Liver (tissue), 7 donors: ENCODE measurements at regions not wholly inside any gene's neighbourhood (a gene's known extent, or its start where the extent isn't known, plus 50 kb on each side); places are given as distances from the start of the nearest gene placed in this dataset.

Experiments used
- DNase-seq: peaks from one replicate; pipeline ENCODE4 v3.0.0-alpha.2; 2017; ENCODE audit warnings: low spot score
- H3K27ac ChIP-seq, 2 donors: one replicate each; pipeline ENCODE4 v1.7.0; 2013; ENCODE audit warnings: inconsistent platforms in 2 of 2, low read length in 2 of 2, control low read depth in 1 of 2, low read depth in 1 of 2, mild to moderate bottlenecking in 1 of 2
- H3K27me3 ChIP-seq, 4 donors: one replicate each; pipeline versions ENCODE4 v1.6.1 to v1.7.0; 2013; ENCODE audit warnings: low read length in 3 of 4, inconsistent platforms in 1 of 4, mild to moderate bottlenecking in 1 of 4, moderate library complexity in 1 of 4; ENCODE audit not compliant: control insufficient read depth in 4 of 4, insufficient read depth in 4 of 4
- H3K36me3 ChIP-seq, 4 donors: one replicate each; pipeline versions ENCODE4 v1.6.1 to v1.7.0; 2013; ENCODE audit warnings: low read length in 3 of 4, mild to moderate bottlenecking in 3 of 4, low read depth in 1 of 4, moderate library complexity in 1 of 4; ENCODE audit not compliant: control insufficient read depth in 4 of 4, insufficient read depth in 3 of 4
- H3K4me1 ChIP-seq, 4 donors: one replicate each; pipeline versions ENCODE4 v1.6.1 to v1.7.0; 2013; ENCODE audit warnings: low read length in 3 of 4, mild to moderate bottlenecking in 3 of 4, moderate library complexity in 1 of 4; ENCODE audit not compliant: control insufficient read depth in 4 of 4, insufficient read depth in 4 of 4
- H3K4me3 ChIP-seq, 3 donors: one replicate each; pipeline versions ENCODE4 v1.6.1 to v1.7.0; 2013; ENCODE audit warnings: low read length in 3 of 3, control low read depth in 1 of 3, low read depth in 1 of 3, mild to moderate bottlenecking in 1 of 3
- H3K9ac ChIP-seq, 2 donors: one replicate each; pipeline ENCODE4 v1.7.0; 2013; ENCODE audit warnings: low read length in 2 of 2, mild to moderate bottlenecking in 2 of 2, moderate library complexity in 2 of 2, control low read depth in 1 of 2, low read depth in 1 of 2
- H3K9me3 ChIP-seq, 4 donors: one replicate each; pipeline versions ENCODE4 v1.6.1 to v1.7.0; 2013; ENCODE audit warnings: low read length in 3 of 4; ENCODE audit not compliant: control insufficient read depth in 4 of 4
- ATF3 ChIP-seq: IDR thresholded peaks from 2 replicates; pipeline ENCODE4 v1.6.1; 2016; ENCODE audit warnings: antibody characterized with exemption
- FOXA1 ChIP-seq: IDR thresholded peaks from 2 replicates; pipeline ENCODE4 v1.6.1; 2016; ENCODE audit warnings: antibody characterized with exemption
- FOXA2 ChIP-seq: IDR thresholded peaks from 2 replicates; pipeline ENCODE4 v1.6.1; 2016; ENCODE audit warnings: antibody characterized with exemption
- HNF4G ChIP-seq: IDR thresholded peaks from 2 replicates; pipeline ENCODE4 v1.6.1; 2016; ENCODE audit warnings: antibody characterized with exemption
- JUND ChIP-seq, 2 donors: IDR thresholded peaks; 2 replicates each; pipeline ENCODE4 v1.6.1; 2016; ENCODE audit warnings: antibody characterized with exemption in 2 of 2
- NR2F2 ChIP-seq: IDR thresholded peaks from 2 replicates; pipeline ENCODE4 v1.6.1; 2016; ENCODE audit warnings: antibody characterized with exemption
- RAD21 ChIP-seq, 2 donors: IDR thresholded peaks; 2 replicates each; pipeline ENCODE4 v1.6.1; 2016; ENCODE audit warnings: antibody characterized with exemption in 2 of 2, mild to moderate bottlenecking in 2 of 2
- REST ChIP-seq: IDR thresholded peaks from 2 replicates; pipeline ENCODE4 v1.6.1; 2016; ENCODE audit warnings: antibody characterized with exemption, mild to moderate bottlenecking
- RXRA ChIP-seq, 2 donors: IDR thresholded peaks; 2 replicates each; pipeline ENCODE4 v1.6.1; 2017 to 2018; ENCODE audit warnings: antibody characterized with exemption in 2 of 2, mild to moderate bottlenecking in 1 of 2
- SP1 ChIP-seq: IDR thresholded peaks from 2 replicates; pipeline ENCODE4 v1.6.1; 2018; ENCODE audit warnings: antibody characterized with exemption, mild to moderate bottlenecking
- TAF1 ChIP-seq: conservative IDR thresholded peaks from 2 replicates; pipeline ENCODE4 v1.6.1; 2016; ENCODE audit warnings: antibody characterized with exemption, mild to moderate bottlenecking
- ZBTB33 ChIP-seq: IDR thresholded peaks from 2 replicates; pipeline ENCODE4 v1.6.1; 2016; ENCODE audit warnings: antibody characterized with exemption
- WGBS: extraction: QIAGEN DNeasy Blood & Tissue Kit; methylation state at CpG from one replicate; pipeline ENCODE4 v1.1.7; 2013; 5-methylcytosine and 5-hydroxymethylcytosine counted together
- donor health status: healthy.
- donor health status: healthy.
- donor health status: healthy.
- donor health status: healthy.

- no peak overlapping the region for H3K27ac ChIP-seq
- H3K9me3 ChIP-seq, result no peaks in the 10 kb centered on the region
- H3K27me3 ChIP-seq, result no peaks in the 10 kb centered on the region
- H3K9ac ChIP-seq, result no peak overlapping the region
- DNase-seq, result no peak
- no peak for TF ChIP-seq RAD21 (IDR thresholded peaks at IDR 0.05)
- TF ChIP-seq ATF3, result no peak
- TF ChIP-seq NR2F2, result no peak
- H3K36me3 ChIP-seq, result no peaks in the 10 kb centered on the region
- WGBS, result 66% methylated on average over 4 of the region's 4 CpGs
- H3K4me1 ChIP-seq, result no peaks in the 10 kb centered on the region
- H3K4me3 ChIP-seq, result no peak overlapping the region
Observed at GRCh38 chr10:31090894-31091607, 59.4 kb upstream of the ZNF438 start.

- Histone ChIP-seq H3K4me1 (no peaks in the 10 kb centered on the region), H3K36me3 (no peaks in the 10 kb centered on the region), H3K9ac (no peak overlapping the region), H3K9me3 (no peaks in the 10 kb centered on the region), H3K27me3 (peaks cover 0 to 3% (median 0%) of the 10 kb centered on the region in 4 donors), H3K4me3 (no peak overlapping the region), H3K27ac (no peak overlapping the region)
- TF ChIP-seq FOXA1 (no peak), RXRA (IDR thresholded peaks at IDR 0.05) (no peak), SP1 (no peak), FOXA2 (no peak), TAF1 (no peak), NR2F2 (no peak), HNF4G (no peak), JUND (IDR thresholded peaks at IDR 0.05) (no peak), ZBTB33 (no peak), REST (no peak)
- WGBS, result 62% methylated on average over 11 of the region's 11 CpGs
- no peak for DNase-seq
Observed at GRCh38 chr10:31095677-31096560, 64.3 kb upstream of the ZNF438 start.
